Psoas muscle (tissue), 7 donors: ENCODE measurements at regions not wholly inside any gene's neighbourhood (a gene's known extent, or its start where the extent isn't known, plus 50 kb on each side); places are given as distances from the start of the nearest gene placed in this dataset.

Experiments used
- ATAC-seq, 4 donors: fragments of 200-7000 bp; cut with Tn5 transposase; one replicate each; pipeline ENCODE4 v1.9.1; 2020; ENCODE audit warnings: moderate library complexity in 3 of 4, mild to moderate bottlenecking in 2 of 4
- DNase-seq, 2 donors: peaks; one replicate each; pipeline ENCODE4 v3.0.0-alpha.2; 2020
- H3K27ac ChIP-seq: fragments of 200-600 bp; one replicate; pipeline ENCODE4 v1.8.0; 2022
- H3K27me3 ChIP-seq, 3 donors: fragments of 200-600 bp in 1 of 3; one replicate each; pipeline versions ENCODE4 v1.6.1 to v1.8.0; 2013 to 2022; ENCODE audit warnings: low read length in 2 of 3, mild to moderate bottlenecking in 2 of 3, moderate library complexity in 1 of 3; ENCODE audit not compliant: insufficient read depth in 3 of 3
- H3K36me3 ChIP-seq, 2 donors: fragments of 200-600 bp in 1 of 2; one replicate each; pipeline versions ENCODE4 v1.6.1 to v1.8.0; 2013 to 2022; ENCODE audit warnings: low read depth in 1 of 2, mild to moderate bottlenecking in 1 of 2, moderate library complexity in 1 of 2; ENCODE audit not compliant: insufficient read depth in 1 of 2
- H3K4me1 ChIP-seq: fragments of 200-600 bp; one replicate; pipeline ENCODE4 v1.8.0; 2022
- H3K4me3 ChIP-seq: fragments of 200-600 bp; one replicate; pipeline ENCODE4 v1.8.0; 2022; ENCODE audit warnings: mild to moderate bottlenecking
- H3K9me3 ChIP-seq: fragments of 200-600 bp; one replicate; pipeline ENCODE4 v1.8.0; 2022
- WGBS, 3 donors: extraction: QIAGEN DNeasy Blood & Tissue Kit; methylation state at CpG; one replicate each; pipeline versions ENCODE4 v1.1.6 to v1.1.7; 2013; 5-methylcytosine and 5-hydroxymethylcytosine counted together
- intact Hi-C, 2 donors: fragments of 100-400 bp; cut with DNase I; formaldehyde crosslinking; loops; one replicate each; pipeline versions ENCODE4 v1.11.0 to v1.14.2; 2022
- TF ChIP-seq, protein P1 (sequence below): fragments of 200-600 bp; IDR thresholded peaks from one replicate; pipeline ENCODE4 v1.8.0; 2022; ENCODE audit warnings: antibody characterized with exemption
- donor health status: healthy with polysubstance abuse.
- donor health status: DM: no; HTN: no; CAD: no; lungs with moderate emphysema.
- donor health status: Bipolar disorder and iron deficiency.
- donor health status: healthy.
- donor health status: DM: yes; HTN: yes; CAD: no.
- donor health status: DM: no; HTN: no; CAD: no.
- donor health status: DM: yes; HTN: yes; CAD: no.

DNA sequence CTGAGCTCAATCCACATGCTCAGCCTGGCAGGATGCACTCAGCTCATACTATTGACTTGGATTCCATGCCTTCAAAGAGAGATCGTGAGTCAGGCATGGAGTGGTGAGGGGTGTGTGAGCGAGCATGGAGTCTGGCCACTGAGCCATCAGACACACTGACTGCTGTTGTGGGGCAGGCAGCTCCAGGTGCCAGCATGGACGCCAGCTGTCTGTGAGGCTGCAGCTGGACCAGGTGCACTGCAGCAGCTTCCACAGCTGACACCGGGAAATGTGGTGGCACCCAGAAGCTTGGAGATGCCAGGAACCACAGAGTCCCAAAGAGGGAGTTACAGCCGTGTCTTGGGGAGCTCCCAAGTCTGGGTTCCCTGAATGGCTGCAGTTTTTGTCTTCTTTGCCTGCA is 1026.4 kb upstream of the ADGRL3 start:
- Histone ChIP-seq H3K27ac (no peak overlapping the region), H3K9me3 (no peaks in the 10 kb centered on the region), H3K4me3 (no peak overlapping the region), H3K4me1 (no peaks in the 10 kb centered on the region), H3K36me3 (no peaks in the 10 kb centered on the region), H3K27me3 (no peaks in the 10 kb centered on the region)
- intact Hi-C loops = no loop called here
- 75 to 88% (median 75%) methylated on average over 5 of the region's 5 CpGs for WGBS, 3 donors
- TF ChIP-seq, protein P1, sequence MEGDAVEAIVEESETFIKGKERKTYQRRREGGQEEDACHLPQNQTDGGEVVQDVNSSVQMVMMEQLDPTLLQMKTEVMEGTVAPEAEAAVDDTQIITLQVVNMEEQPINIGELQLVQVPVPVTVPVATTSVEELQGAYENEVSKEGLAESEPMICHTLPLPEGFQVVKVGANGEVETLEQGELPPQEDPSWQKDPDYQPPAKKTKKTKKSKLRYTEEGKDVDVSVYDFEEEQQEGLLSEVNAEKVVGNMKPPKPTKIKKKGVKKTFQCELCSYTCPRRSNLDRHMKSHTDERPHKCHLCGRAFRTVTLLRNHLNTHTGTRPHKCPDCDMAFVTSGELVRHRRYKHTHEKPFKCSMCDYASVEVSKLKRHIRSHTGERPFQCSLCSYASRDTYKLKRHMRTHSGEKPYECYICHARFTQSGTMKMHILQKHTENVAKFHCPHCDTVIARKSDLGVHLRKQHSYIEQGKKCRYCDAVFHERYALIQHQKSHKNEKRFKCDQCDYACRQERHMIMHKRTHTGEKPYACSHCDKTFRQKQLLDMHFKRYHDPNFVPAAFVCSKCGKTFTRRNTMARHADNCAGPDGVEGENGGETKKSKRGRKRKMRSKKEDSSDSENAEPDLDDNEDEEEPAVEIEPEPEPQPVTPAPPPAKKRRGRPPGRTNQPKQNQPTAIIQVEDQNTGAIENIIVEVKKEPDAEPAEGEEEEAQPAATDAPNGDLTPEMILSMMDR = no peak
- no peak for DNase-seq
- ATAC-seq = no peak

DNA sequence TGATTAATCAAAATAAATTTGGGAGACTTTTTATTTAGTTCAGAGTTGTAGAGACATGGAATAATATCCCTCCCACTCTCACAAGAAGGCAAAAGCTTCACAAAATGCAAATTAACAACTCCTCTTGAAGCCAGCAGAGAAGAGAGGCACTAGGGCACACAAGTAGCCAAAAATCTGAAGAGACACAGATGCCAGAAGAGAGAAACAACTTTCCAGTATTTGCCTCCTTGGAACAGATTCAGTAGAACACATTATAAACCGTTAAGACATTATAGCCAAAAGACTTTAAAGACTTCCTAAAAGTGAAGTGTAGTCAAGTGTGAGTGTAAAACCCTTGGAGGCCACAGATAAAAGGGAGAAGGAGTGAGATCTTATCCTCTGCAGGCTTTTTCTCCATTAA is 1024.9 kb upstream of the ADGRL3 start:
- no peak for ATAC-seq
- no peaks in the 10 kb centered on the region for H3K27me3 ChIP-seq
- H3K9me3 ChIP-seq = no peaks in the 10 kb centered on the region
- WGBS, 3 donors = 63 to 75% (median 74%) methylated on average over 1 of the region's 1 CpG
- H3K27ac ChIP-seq = no peak overlapping the region
- TF ChIP-seq, protein P1 = no peak
- no peak for DNase-seq
- H3K36me3 ChIP-seq = no peaks in the 10 kb centered on the region
- no peak overlapping the region for H3K4me3 ChIP-seq
- intact Hi-C loops = no loop called here
- no peaks in the 10 kb centered on the region for H3K4me1 ChIP-seq

DNA sequence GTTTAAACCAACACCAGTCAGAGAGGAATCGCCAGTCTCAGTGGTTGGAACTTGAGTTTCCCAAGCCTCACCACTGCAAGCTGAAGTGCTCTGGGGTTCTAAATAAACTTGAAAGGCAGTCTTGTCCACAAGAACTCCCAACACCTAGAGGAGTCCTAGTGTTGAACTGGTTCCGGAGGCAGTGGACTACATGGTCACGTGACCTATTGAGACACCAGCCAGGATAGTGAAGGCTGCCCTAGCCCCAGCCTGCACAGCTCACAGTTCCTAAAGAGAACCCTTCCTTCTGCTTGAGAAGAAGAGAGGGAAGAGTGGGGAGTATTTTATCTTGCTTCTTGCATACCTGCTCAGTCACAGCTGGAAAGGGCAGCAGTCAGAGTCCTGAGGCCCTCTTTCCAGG is 1012.7 kb upstream of the ADGRL3 start:
- TF ChIP-seq, protein P1 = no peak
- Histone ChIP-seq H3K36me3 (no peaks in the 10 kb centered on the region), H3K4me1 (no peaks in the 10 kb centered on the region), H3K4me3 (no peak overlapping the region), H3K27ac (no peak overlapping the region), H3K27me3 (no peaks in the 10 kb centered on the region), H3K9me3 (peaks cover 4% of the 10 kb centered on the region)
- DNase-seq (no peak), ATAC-seq (no peak)
- intact Hi-C loops = no loop called here
- WGBS, 3 donors = 94 to 98% (median 94%) methylated on average over 3 of the region's 3 CpGs

DNA sequence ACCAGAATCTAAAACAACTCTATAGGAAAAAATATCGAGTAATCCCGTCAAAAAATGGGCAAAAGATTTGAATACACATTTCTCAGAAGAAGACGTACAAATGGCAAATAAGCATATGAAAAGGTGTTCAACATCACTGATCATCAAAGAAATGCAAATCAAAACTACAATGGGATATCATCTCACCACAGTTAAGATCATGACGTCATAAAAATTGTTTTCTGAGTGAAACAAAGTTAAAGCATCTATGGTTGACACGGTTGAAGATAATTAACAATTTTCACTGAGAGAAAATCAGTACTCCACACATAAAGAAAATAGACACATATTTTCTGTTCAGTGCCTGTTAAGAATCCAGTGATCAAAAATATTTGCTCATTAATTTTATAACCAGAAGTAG is 1010.8 kb upstream of the ADGRL3 start:
- Histone ChIP-seq H3K27me3 (no peaks in the 10 kb centered on the region), H3K27ac (no peak overlapping the region), H3K4me1 (no peaks in the 10 kb centered on the region), H3K9me3 (peaks cover 4% of the 10 kb centered on the region), H3K4me3 (no peak overlapping the region), H3K36me3 (no peaks in the 10 kb centered on the region)
- ATAC-seq (no peak), DNase-seq (no peak)
- TF ChIP-seq, protein P1 = no peak
- 83 to 86% (median 84%) methylated on average over 5 of the region's 5 CpGs for WGBS, 3 donors
- intact Hi-C loops = no loop called here

DNA sequence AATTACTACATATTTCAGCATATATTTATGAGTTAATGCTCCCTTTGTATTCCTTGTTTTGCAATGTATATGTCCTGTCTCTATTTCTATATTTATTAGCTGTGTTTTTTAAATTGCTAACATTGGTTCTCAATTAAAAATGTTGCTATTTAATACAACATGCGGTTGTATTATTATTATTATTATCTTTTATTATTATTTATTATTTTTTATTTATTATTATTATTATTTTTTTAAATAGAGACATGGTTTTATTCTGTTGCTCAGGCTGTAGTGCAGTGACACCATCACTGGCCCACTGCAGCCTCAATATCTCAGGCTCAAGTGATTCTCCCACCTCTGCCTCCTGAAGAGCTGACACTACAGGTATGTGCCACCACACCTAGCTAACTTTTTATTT is 1005.9 kb upstream of the ADGRL3 start:
- WGBS, 3 donors = 83 to 92% (median 85%) methylated on average over 1 of the region's 1 CpG
- H3K4me3 ChIP-seq = no peak overlapping the region
- no peak overlapping the region for H3K27ac ChIP-seq
- DNase-seq (no peak), ATAC-seq (no peak)
- TF ChIP-seq, protein P1 = no peak
- peaks cover 4% of the 10 kb centered on the region for H3K9me3 ChIP-seq
- no peaks in the 10 kb centered on the region for H3K27me3 ChIP-seq
- no peaks in the 10 kb centered on the region for H3K36me3 ChIP-seq
- H3K4me1 ChIP-seq = no peaks in the 10 kb centered on the region
- intact Hi-C loops = no loop called here
